K562 (cell line): ENCODE measurements at regions not wholly inside any gene's neighbourhood (a gene's known extent, or its start where the extent isn't known, plus 50 kb on each side); places are given as distances from the start of the nearest gene placed in this dataset.

Experiments used
- ATAC-seq: fragments of 200-7000 bp; cut with Tn5 transposase; 3 replicates; pipeline ENCODE4 v1.9.1; 2020; ENCODE audit warnings: moderate library complexity
- BruUV-seq: library from RNA; stranded (reverse); fragments of 400-500 nt; replicated peaks from 2 replicates; lab custom pipeline; 2021; lab: Mats Ljungman, UMichigan
- CTCF ChIA-PET: fragments of 300-600 bp; formaldehyde crosslinking; extraction: SDS; loops from one replicate; lab custom pipeline; 2021; ENCODE audit warnings: low intra/inter-chr PET ratio; lab: Yijun Ruan, JAX
- POLR2A ChIA-PET: fragments of 300-600, 350-650 bp; sonication (Branson Sonifier 250); formaldehyde crosslinking; extraction: SDS; loops from one replicate; lab custom pipeline; 2021; ENCODE audit warnings: antibody characterized with exemption, inconsistent platforms; lab: Yijun Ruan, JAX
- DNase-seq, 4 experiments: peaks; one replicate each; pipeline versions ENCODE4 v3.0.0 to v3.0.0-alpha.2; 2011 to 2018; ENCODE audit warnings: low spot score in 3 of 4, mixed read lengths in 3 of 4; ENCODE audit errors: extremely low read depth in 1 of 4
- FAIRE-seq: peaks from 2 replicates; lab custom pipeline; 2011; peaks lifted over from hg19 to GRCh38; lab: Jason Lieb, UNC
- H2AFZ ChIP-seq: 2 replicates; pipeline ENCODE4 v1.6.0; 2011; ENCODE audit warnings: low read depth, low read length, control low read depth, inconsistent platforms
- H3K27ac ChIP-seq: fragments of 200-600 bp; 3 replicates; pipeline ENCODE4 v1.8.0; 2011; ENCODE audit warnings: low read depth, mild to moderate bottlenecking, control low read depth, inconsistent platforms, low read length, moderate library complexity, mixed read lengths; ENCODE audit errors: extremely low read depth
- H3K27me3 ChIP-seq, 2 experiments: fragments of 300-600 bp in 1 of 2; 2 replicates in 1 of 2; 3 replicates in 1 of 2; pipeline versions ENCODE4 v1.6.0 to v1.8.0; 2011; ENCODE audit warnings: inconsistent platforms in 2 of 2, low read length in 2 of 2, mild to moderate bottlenecking in 1 of 2, mixed read lengths in 1 of 2, moderate library complexity in 1 of 2; ENCODE audit not compliant: control insufficient read depth in 2 of 2, insufficient read depth in 2 of 2
- H3K36me3 ChIP-seq: fragments of 300-600 bp; 3 replicates; pipeline ENCODE4 v1.8.0; 2011; ENCODE audit warnings: mild to moderate bottlenecking, low read length, inconsistent platforms; ENCODE audit not compliant: control insufficient read depth, insufficient read depth
- H3K4me1 ChIP-seq, 2 experiments: fragments of 200-600 bp in 1 of 2; replicated peaks in 1 of 2; 2 replicates in 1 of 2; 3 replicates in 1 of 2; pipeline versions ENCODE4 v1.5.1 to v1.8.0; 2011; ENCODE audit warnings: inconsistent platforms in 2 of 2, low read length in 2 of 2, mild to moderate bottlenecking in 1 of 2, mixed read lengths in 1 of 2, moderate library complexity in 1 of 2; ENCODE audit not compliant: control insufficient read depth in 2 of 2, insufficient read depth in 2 of 2
- H3K4me2 ChIP-seq: 2 replicates; pipeline ENCODE4 v1.6.1; 2011; ENCODE audit warnings: low read length, control low read depth, inconsistent platforms, mixed read lengths; ENCODE audit not compliant: insufficient read depth
- H3K4me3 ChIP-seq: fragments of 200-600 bp; sonication (generic), shearing (Covaris generic); 2 replicates; pipeline ENCODE4 v1.5.1; 2016; ENCODE audit warnings: control low read depth, inconsistent platforms
- H3K79me2 ChIP-seq: fragments of 200-600 bp; 3 replicates; pipeline ENCODE4 v1.8.0; 2011; ENCODE audit warnings: low read length, inconsistent platforms; ENCODE audit not compliant: control insufficient read depth, insufficient read depth
- H3K9ac ChIP-seq, 2 experiments: 2 replicates each; pipeline versions ENCODE4 v1.6.0 to v1.6.1; 2011; ENCODE audit warnings: low read depth in 2 of 2, low read length in 2 of 2, control low read depth in 1 of 2, inconsistent platforms in 1 of 2, mild to moderate bottlenecking in 1 of 2, mixed read lengths in 1 of 2; ENCODE audit not compliant: insufficient read depth in 1 of 2
- H3K9me1 ChIP-seq: one replicate; pipeline ENCODE4 v1.6.0; 2011; ENCODE audit warnings: inconsistent platforms, mild to moderate bottlenecking, low read length, moderate library complexity; ENCODE audit not compliant: control insufficient read depth, insufficient read depth
- H3K9me3 ChIP-seq: replicated peaks from 2 replicates; pipeline ENCODE4 v1.5.1; 2011; ENCODE audit warnings: low read depth, low read length, inconsistent platforms; ENCODE audit not compliant: control insufficient read depth, insufficient read depth
- H4K20me1 ChIP-seq: replicated peaks from 2 replicates; pipeline ENCODE4 v1.6.1; 2011; ENCODE audit warnings: low read length, inconsistent platforms, mixed read lengths; ENCODE audit not compliant: control insufficient read depth, insufficient read depth
- ARID3A ChIP-seq: IDR thresholded peaks from 2 replicates; pipeline ENCODE4 v1.6.1; 2012; ENCODE audit warnings: low read depth, low read length, improper control_type of control experiment, borderline replicate concordance
- BRD9 ChIP-seq: fragments of 450-650 bp; IDR thresholded peaks from 2 replicates; pipeline ENCODE4 v1.6.1; 2018; ENCODE audit warnings: low read depth; ENCODE audit not compliant: partially characterized antibody
- WGBS: fragments of 100-300 bp; shearing (Covaris generic); methylation state at CpG from one replicate; pipeline ENCODE4 v1.1.6; 2016; ENCODE audit warnings: low coverage, mixed read lengths; ENCODE audit not compliant: insufficient coverage; ENCODE audit errors: missing lambda C conversion rate; 5-methylcytosine and 5-hydroxymethylcytosine counted together
- in situ Hi-C: fragments of 300-500 bp; cut with MboI; formaldehyde crosslinking; loops from 4 replicates; pipeline ENCODE4 v1.15.0; 2018; ENCODE audit warnings: inconsistent platforms, mixed read lengths
- intact Hi-C: fragments of 100-400 bp; cut with micrococcal nuclease; formaldehyde crosslinking; loops from 2 replicates; pipeline ENCODE4 v1.14.2; 2022
- TF ChIP-seq, protein P1 (sequence below), 2 experiments: IDR thresholded peaks; 2 replicates each; pipeline ENCODE4 v1.6.1; 2011; ENCODE audit warnings: borderline replicate concordance in 1 of 2, control low read depth in 1 of 2, low read depth in 1 of 2, low read length in 1 of 2, mild to moderate bottlenecking in 1 of 2, mixed read lengths in 1 of 2, moderate library complexity in 1 of 2; ENCODE audit not compliant: insufficient read depth in 1 of 2, insufficient read length in 1 of 2, poor library complexity in 1 of 2, severe bottlenecking in 1 of 2; ENCODE audit errors: extremely low read depth in 1 of 2

DNA sequence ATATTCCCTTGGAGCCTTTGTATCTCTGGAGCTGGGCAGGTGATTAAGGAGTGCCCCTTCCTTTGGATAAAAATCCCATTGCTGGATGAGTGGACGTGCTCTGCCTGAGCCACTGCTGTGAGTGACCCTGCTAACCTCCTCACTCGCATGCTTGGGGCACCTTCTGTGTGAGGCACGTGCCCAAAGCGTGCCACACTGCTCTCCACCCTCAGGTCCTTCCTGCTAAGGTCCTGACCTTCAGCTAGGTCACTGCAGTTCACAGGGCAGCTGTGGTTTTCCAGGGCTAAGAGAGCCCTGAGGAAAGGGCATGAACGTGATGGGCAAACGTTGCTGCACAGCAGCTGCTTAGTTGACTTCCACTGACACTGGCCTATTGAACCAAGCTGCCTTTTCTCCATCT is 204.4 kb upstream of the COBL start:
- H3K4me3 ChIP-seq = no peak overlapping the region
- no peak for ATAC-seq
- no peak overlapping the region for H3K4me2 ChIP-seq
- H3K9me3 ChIP-seq = no peaks in the 10 kb centered on the region
- DNase-seq = no peak
- no peak for FAIRE-seq
- 0% methylated on average over 6 of the region's 6 CpGs for WGBS
- no peak overlapping the region for H2AFZ ChIP-seq
- in situ Hi-C loops (no loop called here), intact Hi-C loops (no loop called here)
- no peak overlapping the region for H3K27ac ChIP-seq
- no peaks in the 10 kb centered on the region for H3K9me1 ChIP-seq
- H3K27me3 ChIP-seq = no peaks in the 10 kb centered on the region
- CTCF ChIA-PET = no interaction called here
- H3K9ac ChIP-seq = no peak overlapping the region
- H4K20me1 ChIP-seq = no peaks in the 10 kb centered on the region
- no peaks in the 10 kb centered on the region for H3K36me3 ChIP-seq
- no peaks in the 10 kb centered on the region for H3K4me1 ChIP-seq
- POLR2A ChIA-PET = no interaction called here
- TF ChIP-seq ARID3A = no peak
- TF ChIP-seq, protein P1, sequence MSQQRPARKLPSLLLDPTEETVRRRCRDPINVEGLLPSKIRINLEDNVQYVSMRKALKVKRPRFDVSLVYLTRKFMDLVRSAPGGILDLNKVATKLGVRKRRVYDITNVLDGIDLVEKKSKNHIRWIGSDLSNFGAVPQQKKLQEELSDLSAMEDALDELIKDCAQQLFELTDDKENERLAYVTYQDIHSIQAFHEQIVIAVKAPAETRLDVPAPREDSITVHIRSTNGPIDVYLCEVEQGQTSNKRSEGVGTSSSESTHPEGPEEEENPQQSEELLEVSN (IDR thresholded peaks at IDR 0.05; ENCODE audit: borderline replicate concordance in 1 of 2, extremely low read depth in 1 of 2, insufficient read depth in 1 of 2, insufficient read length in 1 of 2, low read depth in 1 of 2, low read length in 1 of 2, poor library complexity in 1 of 2, severe bottlenecking in 1 of 2) = no peak
- no peak for TF ChIP-seq BRD9
- no peaks in the 10 kb centered on the region for H3K79me2 ChIP-seq
- no TSS peak for BruUV-seq
